Mammary epithelial cell (primary cell): ENCODE measurements at regions not wholly inside any gene's neighbourhood (a gene's known extent, or its start where the extent isn't known, plus 50 kb on each side); places are given as distances from the start of the nearest gene placed in this dataset.

Experiments
- EZH2 ChIP-seq: IDR thresholded peaks from 2 replicates; pipeline ENCODE4 v1.6.1; 2012; ENCODE audit warnings: low read length, inconsistent platforms, borderline replicate concordance
- TF ChIP-seq, protein P1 (sequence below), 2 donors: IDR thresholded peaks in 1 of 2; conservative IDR thresholded peaks in 1 of 2; 2 replicates each; pipeline ENCODE4 v1.5.1; 2011 to 2012; ENCODE audit warnings: inconsistent platforms in 2 of 2, low read length in 2 of 2, mild to moderate bottlenecking in 2 of 2, control low read depth in 1 of 2, low read depth in 1 of 2; ENCODE audit not compliant: insufficient read depth in 1 of 2; ENCODE audit errors: extremely low read depth in 1 of 2

DNA sequence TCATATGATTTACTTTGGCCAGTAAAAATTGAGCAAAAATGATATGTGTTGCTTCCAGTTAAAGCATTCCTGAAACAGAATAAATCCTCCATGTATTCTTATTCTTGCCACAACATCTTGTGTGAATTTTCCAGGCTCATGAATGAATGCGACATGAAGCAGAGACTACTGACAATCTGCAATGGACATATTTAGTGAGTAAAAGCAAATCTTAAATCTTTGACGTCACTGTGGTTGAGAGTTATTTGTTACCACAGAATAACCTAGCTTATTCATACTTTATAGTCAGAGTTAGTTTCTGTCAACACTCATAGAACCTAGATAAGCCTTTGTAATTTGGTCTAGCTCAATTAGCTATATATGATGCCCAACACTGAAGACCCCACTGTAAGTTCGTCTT is 1443.1 kb downstream of the PCDH9 start:
- TF ChIP-seq, protein P1, sequence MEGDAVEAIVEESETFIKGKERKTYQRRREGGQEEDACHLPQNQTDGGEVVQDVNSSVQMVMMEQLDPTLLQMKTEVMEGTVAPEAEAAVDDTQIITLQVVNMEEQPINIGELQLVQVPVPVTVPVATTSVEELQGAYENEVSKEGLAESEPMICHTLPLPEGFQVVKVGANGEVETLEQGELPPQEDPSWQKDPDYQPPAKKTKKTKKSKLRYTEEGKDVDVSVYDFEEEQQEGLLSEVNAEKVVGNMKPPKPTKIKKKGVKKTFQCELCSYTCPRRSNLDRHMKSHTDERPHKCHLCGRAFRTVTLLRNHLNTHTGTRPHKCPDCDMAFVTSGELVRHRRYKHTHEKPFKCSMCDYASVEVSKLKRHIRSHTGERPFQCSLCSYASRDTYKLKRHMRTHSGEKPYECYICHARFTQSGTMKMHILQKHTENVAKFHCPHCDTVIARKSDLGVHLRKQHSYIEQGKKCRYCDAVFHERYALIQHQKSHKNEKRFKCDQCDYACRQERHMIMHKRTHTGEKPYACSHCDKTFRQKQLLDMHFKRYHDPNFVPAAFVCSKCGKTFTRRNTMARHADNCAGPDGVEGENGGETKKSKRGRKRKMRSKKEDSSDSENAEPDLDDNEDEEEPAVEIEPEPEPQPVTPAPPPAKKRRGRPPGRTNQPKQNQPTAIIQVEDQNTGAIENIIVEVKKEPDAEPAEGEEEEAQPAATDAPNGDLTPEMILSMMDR (conservative IDR thresholded peaks at IDR 0.05 in 1 of 2, IDR thresholded peaks at IDR 0.05 in 1 of 2; ENCODE audit: extremely low read depth in 1 of 2, insufficient read depth in 1 of 2, low read depth in 1 of 2, low read length in 2 of 2): no peak
- TF ChIP-seq EZH2: no peak
